Activated CD8-positive, alpha-beta memory T cell treated with anti-CD3 and anti-CD28 coated beads, Interleukin-2, amount 50 U/mL, for 48 hours (primary cell): ENCODE measurements at regions not wholly inside any gene's neighbourhood (a gene's known extent, or its start where the extent isn't known, plus 50 kb on each side); places are given as distances from the start of the nearest gene placed in this dataset.
"Not testable (repeated sequence)": the region's sequence is repeated elsewhere in the genome, so short reads cannot be mapped to it uniquely, and the experiment has no call there.

Source experiments
- DNase-seq: peaks from one replicate; pipeline ENCODE4 v3.0.0-alpha.2; 2020

GRCh38 chr11:86144846-86145245 is 76.0 kb upstream of the PICALM start:
- DNase-seq, result no peak

- DNase-seq, result not testable (repeated sequence)
Observed at GRCh38 chr11:86144087-86144486, 75.2 kb upstream of the PICALM start.

- no peak for DNase-seq
Observed at GRCh38 chr11:86143087-86144030, 74.5 kb upstream of the PICALM start.

GRCh38 chr11:86142170-86142569 is 73.3 kb upstream of the PICALM start:
- DNase-seq, result no peak

GRCh38 chr11:86141727-86142126 is 72.8 kb upstream of the PICALM start:
- no peak for DNase-seq

- DNase-seq, result no peak
Observed at GRCh38 chr11:86140334-86140990, 71.6 kb upstream of the PICALM start.

- DNase-seq, result no peak
Observed at GRCh38 chr11:86138958-86139357, 70.1 kb upstream of the PICALM start.

GRCh38 chr11:86136538-86136937 is 67.7 kb upstream of the PICALM start:
- no peak for DNase-seq

GRCh38 chr11:86135319-86135714 is 66.4 kb upstream of the PICALM start:
- DNase-seq, result no peak

- no peak for DNase-seq
Observed at GRCh38 chr11:86134580-86135318, 65.9 kb upstream of the PICALM start.

- no peak for DNase-seq
Observed at GRCh38 chr11:86132667-86133249, 63.9 kb upstream of the PICALM start.

- DNase-seq, result no peak
Observed at GRCh38 chr11:86129740-86130540, 61.1 kb upstream of the PICALM start.

GRCh38 chr11:86128914-86129313 is 60.0 kb upstream of the PICALM start:
- no peak for DNase-seq

GRCh38 chr11:86126862-86127261 is 58.0 kb upstream of the PICALM start:
- no peak for DNase-seq

GRCh38 chr11:86124251-86125233 is 55.7 kb upstream of the PICALM start:
- no peak for DNase-seq

- no peak for DNase-seq
Observed at GRCh38 chr11:86122773-86123172, 53.9 kb upstream of the PICALM start.

- DNase-seq, result no peak
Observed at GRCh38 chr11:86120807-86121206, 51.9 kb upstream of the PICALM start.

GRCh38 chr11:86119906-86120305 is 51.0 kb upstream of the PICALM start:
- no peak for DNase-seq

GRCh38 chr11:86119077-86119476 is 50.2 kb upstream of the PICALM start:
- no peak for DNase-seq
